ENCODE measurements at regions not wholly inside any gene's neighbourhood (a gene's known extent, or its start where the extent isn't known, plus 50 kb on each side); places are given as distances from the start of the nearest gene placed in this dataset.
A peak's percentile ranks its signal among the peaks of the same experiment; 100 is the strongest.

DNA sequence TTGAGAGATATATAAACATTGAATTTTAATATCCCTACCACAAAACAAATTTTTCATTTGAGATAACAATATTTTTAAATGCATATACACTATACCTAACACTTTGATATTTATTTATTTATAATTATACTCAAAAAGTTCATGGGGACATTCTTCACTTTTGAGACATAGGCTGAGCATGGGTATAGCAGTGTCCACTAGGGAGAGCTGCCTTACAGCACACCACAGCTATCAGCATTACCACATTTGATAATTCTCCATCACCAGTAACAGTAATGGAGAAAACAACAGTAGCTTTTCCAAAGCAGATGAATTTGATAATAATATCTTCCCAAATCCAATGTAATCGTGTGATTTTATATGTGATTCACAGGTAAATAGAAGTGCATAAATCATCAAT lies 626.1 kb downstream of the DACH1 start:
- no peaks in the 10 kb centered on the region for H3K4me1 Mint-ChIP-seq
- H3K36me3 Mint-ChIP-seq (ENCODE audit: low read depth), result no peaks in the 10 kb centered on the region
- Histone ChIP-seq H3K4me3 (ENCODE audit: low read length) (no peak overlapping the region), H3K9ac (ENCODE audit: extremely low read depth, low read length, poor library complexity, severe bottlenecking) (no peak overlapping the region), H3K4me1 (ENCODE audit: control insufficient read depth, insufficient read depth, low read length) (no peaks in the 10 kb centered on the region), H3K36me3 (ENCODE audit: control insufficient read depth, insufficient read depth, low read length) (no peaks in the 10 kb centered on the region), H3K9me3 (ENCODE audit: control insufficient read depth, low read length) (no peaks in the 10 kb centered on the region), H3K27me3 (ENCODE audit: control insufficient read depth, insufficient read depth, low read length, poor library complexity, severe bottlenecking) (no peaks in the 10 kb centered on the region), H3K27ac (ENCODE audit: low read depth, low read length) (no peak overlapping the region)
- TF ChIP-seq, protein P1, sequence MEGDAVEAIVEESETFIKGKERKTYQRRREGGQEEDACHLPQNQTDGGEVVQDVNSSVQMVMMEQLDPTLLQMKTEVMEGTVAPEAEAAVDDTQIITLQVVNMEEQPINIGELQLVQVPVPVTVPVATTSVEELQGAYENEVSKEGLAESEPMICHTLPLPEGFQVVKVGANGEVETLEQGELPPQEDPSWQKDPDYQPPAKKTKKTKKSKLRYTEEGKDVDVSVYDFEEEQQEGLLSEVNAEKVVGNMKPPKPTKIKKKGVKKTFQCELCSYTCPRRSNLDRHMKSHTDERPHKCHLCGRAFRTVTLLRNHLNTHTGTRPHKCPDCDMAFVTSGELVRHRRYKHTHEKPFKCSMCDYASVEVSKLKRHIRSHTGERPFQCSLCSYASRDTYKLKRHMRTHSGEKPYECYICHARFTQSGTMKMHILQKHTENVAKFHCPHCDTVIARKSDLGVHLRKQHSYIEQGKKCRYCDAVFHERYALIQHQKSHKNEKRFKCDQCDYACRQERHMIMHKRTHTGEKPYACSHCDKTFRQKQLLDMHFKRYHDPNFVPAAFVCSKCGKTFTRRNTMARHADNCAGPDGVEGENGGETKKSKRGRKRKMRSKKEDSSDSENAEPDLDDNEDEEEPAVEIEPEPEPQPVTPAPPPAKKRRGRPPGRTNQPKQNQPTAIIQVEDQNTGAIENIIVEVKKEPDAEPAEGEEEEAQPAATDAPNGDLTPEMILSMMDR (conservative IDR thresholded peaks at IDR 0.05), result peak; percentile 77
- peak; percentile 39 for DNase-seq
- no CpG with 5 or more reads among the region's 1 CpG for WGBS, 2 experiments (ENCODE audit: insufficient coverage in 1 of 2, insufficient read length in 1 of 2)
- H3K27me3 Mint-ChIP-seq (ENCODE audit: insufficient read depth), result no peaks in the 10 kb centered on the region
- H3K9me3 Mint-ChIP-seq, result no peaks in the 10 kb centered on the region
- no peak overlapping the region for H3K27ac Mint-ChIP-seq
- no peak overlapping the region for H3K4me3 Mint-ChIP-seq

DNA sequence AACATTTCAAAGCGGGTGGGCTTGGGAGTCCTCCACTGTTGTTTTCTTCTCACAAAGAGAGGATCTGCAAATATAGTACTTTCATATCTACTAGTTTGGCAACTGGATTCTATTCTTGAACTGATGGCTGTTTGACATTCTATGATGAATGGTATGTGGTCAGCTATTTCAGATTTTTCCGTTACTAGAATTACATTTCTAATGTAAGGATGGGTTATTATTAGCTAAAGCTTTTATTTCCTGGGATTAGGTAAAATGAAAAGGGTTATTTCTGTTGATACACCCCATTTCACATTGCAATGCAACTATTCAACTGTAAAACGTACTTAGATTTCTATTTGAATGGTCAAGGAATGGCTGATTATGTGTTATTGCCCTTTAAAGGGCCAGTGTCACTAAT lies 629.7 kb downstream of the DACH1 start:
- Histone ChIP-seq H3K4me1 (ENCODE audit: control insufficient read depth, insufficient read depth, low read length) (no peaks in the 10 kb centered on the region), H3K9ac (ENCODE audit: extremely low read depth, low read length, poor library complexity, severe bottlenecking) (no peak overlapping the region), H3K27me3 (ENCODE audit: control insufficient read depth, insufficient read depth, low read length, poor library complexity, severe bottlenecking) (no peaks in the 10 kb centered on the region), H3K4me3 (ENCODE audit: low read length) (no peak overlapping the region), H3K36me3 (ENCODE audit: control insufficient read depth, insufficient read depth, low read length) (no peaks in the 10 kb centered on the region), H3K27ac (ENCODE audit: low read depth, low read length) (no peak overlapping the region), H3K9me3 (ENCODE audit: control insufficient read depth, low read length) (no peaks in the 10 kb centered on the region)
- 92% methylated on average over 3 of the region's 3 CpGs; no CpG with 5 or more reads in 1 of the 2 experiments for WGBS, 2 experiments (ENCODE audit: insufficient coverage in 1 of 2, insufficient read length in 1 of 2)
- H3K27me3 Mint-ChIP-seq (ENCODE audit: insufficient read depth), result no peaks in the 10 kb centered on the region
- TF ChIP-seq, protein P1 (conservative IDR thresholded peaks at IDR 0.05), result no peak
- no peak overlapping the region for H3K27ac Mint-ChIP-seq
- no peaks in the 10 kb centered on the region for H3K9me3 Mint-ChIP-seq
- no peaks in the 10 kb centered on the region for H3K36me3 Mint-ChIP-seq (ENCODE audit: low read depth)
- DNase-seq, result no peak
- no peaks in the 10 kb centered on the region for H3K4me1 Mint-ChIP-seq
- H3K4me3 Mint-ChIP-seq, result no peak overlapping the region

DNA sequence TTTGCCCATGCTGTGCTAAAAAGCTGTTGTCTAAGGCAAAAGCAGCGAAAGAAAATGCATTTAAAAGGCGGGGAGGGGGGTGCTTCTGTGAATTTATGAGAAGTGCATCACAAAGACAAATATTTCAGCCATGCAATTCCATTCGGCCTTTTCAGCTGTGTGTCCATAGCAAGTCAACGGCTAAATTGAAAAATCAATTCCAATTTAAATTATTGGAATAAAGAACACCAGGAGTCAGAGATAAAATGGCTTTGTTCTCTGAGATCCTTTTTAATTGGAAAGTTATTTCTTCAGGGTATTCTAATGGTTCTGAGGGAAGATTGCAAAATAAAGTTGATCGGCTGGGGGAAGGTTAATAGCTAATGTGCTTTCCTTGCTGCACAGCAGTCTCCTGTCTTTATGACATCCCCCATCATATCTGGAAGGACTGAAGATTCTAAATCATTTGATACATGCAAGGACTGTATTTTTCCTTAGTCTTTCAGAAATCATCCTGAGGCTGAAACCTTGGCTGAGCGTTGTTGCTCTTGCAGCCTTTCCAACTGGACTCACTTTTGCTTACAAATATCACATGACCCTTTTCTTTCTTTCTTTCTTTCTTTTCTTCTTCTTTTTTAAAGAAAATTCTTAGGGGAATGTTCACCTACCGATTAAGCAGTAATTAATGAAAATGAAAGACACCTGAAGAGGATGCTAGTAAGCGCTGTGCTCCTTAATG lies 647.1 kb downstream of the DACH1 start:
- H3K36me3 Mint-ChIP-seq (ENCODE audit: low read depth), result no peaks in the 10 kb centered on the region
- no peak overlapping the region for H3K9ac ChIP-seq (ENCODE audit: extremely low read depth, low read length, poor library complexity, severe bottlenecking)
- no peak overlapping the region for H3K4me3 Mint-ChIP-seq
- H3K9me3 Mint-ChIP-seq, result no peaks in the 10 kb centered on the region
- no peaks in the 10 kb centered on the region for H3K4me1 ChIP-seq (ENCODE audit: control insufficient read depth, insufficient read depth, low read length)
- TF ChIP-seq, protein P1 (conservative IDR thresholded peaks at IDR 0.05), result no peak
- no peak overlapping the region for H3K27ac ChIP-seq (ENCODE audit: low read depth, low read length)
- H3K27me3 Mint-ChIP-seq (ENCODE audit: insufficient read depth), result no peaks in the 10 kb centered on the region
- no peak overlapping the region for H3K27ac Mint-ChIP-seq
- H3K36me3 ChIP-seq (ENCODE audit: control insufficient read depth, insufficient read depth, low read length), result no peaks in the 10 kb centered on the region
- H3K4me3 ChIP-seq (ENCODE audit: low read length), result no peak overlapping the region
- H3K27me3 ChIP-seq (ENCODE audit: control insufficient read depth, insufficient read depth, low read length, poor library complexity, severe bottlenecking), result no peaks in the 10 kb centered on the region
- no peaks in the 10 kb centered on the region for H3K9me3 ChIP-seq (ENCODE audit: control insufficient read depth, low read length)
- 86% methylated on average over 4 to 8 of the region's 8 CpGs for WGBS, 2 experiments (ENCODE audit: insufficient coverage in 1 of 2, insufficient read length in 1 of 2)
- no peaks in the 10 kb centered on the region for H3K4me1 Mint-ChIP-seq
- no peak for DNase-seq

Data from endodermal cell (in vitro differentiated cells).